Inflammatory macrophage (primary cell): ENCODE measurements at regions not wholly inside any gene's neighbourhood (a gene's known extent, or its start where the extent isn't known, plus 50 kb on each side); places are given as distances from the start of the nearest gene placed in this dataset.
"Not testable (repeated sequence)": the region's sequence is repeated elsewhere in the genome, so short reads cannot be mapped to it uniquely, and the experiment has no call there.

Source experiments
- DNase-seq, 2 donors: peaks; one replicate each; pipeline ENCODE4 v3.0.0-alpha.2; 2020 to 2022

DNA sequence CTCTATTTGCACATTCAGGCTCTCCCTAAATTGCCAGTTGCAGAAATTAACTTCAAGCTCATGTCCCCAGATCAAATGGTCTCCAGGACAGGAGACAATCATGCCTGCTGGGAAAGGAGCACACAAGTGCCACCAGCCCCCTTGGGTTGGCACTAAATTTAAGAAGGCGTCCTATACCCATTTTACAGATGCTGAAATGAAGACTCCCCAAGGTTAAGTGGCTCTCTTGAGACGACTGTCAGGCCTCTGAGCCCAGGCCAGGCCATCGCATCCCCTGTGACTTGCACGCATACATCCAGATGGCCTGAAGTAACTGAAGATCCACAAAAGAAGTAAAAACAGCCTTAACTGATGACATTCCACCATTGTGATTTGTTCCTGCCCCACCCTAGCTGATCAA is 232.5 kb upstream of the FOXF1 start:
- not testable (repeated sequence) for DNase-seq

DNA sequence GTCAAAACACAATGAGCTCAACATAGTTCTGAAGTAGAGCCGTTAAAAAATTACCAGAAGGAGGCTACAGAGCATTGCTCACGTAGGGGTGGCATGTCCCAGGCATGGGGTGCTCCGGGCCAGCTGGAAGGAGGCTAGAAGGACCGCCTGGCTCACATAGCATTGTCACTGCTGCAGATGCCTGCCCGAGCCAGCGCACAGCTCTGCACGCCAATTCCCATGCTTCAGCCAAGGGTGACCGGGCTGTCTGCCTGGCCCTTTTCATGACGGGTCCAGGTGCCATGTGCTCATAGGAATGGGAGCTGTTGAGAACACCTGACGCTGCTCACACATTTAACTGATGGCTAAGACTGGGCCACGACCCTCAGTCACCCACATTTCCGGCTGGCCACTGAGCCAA is 228.9 kb upstream of the FOXF1 start:
- no peak for DNase-seq

DNA sequence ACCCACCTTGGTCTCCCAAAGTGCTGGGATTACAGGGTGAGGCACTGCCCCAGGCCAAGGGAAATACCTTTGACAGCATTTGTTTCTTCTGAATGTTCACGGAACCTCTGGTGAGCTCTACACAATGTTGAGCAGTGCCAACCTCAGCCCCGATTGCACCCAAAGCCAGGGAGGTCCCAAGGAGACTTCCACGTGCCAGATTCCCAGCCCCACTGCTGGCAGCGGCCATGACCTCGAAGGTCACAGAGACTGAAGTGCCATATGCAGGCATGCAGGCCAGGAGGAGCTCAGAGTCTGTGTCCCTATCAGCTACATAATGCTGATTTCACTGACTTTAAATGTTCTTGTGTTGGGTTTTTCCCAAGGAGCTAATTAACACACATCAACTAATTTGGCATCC is 226.4 kb upstream of the FOXF1 start:
- no peak for DNase-seq

DNA sequence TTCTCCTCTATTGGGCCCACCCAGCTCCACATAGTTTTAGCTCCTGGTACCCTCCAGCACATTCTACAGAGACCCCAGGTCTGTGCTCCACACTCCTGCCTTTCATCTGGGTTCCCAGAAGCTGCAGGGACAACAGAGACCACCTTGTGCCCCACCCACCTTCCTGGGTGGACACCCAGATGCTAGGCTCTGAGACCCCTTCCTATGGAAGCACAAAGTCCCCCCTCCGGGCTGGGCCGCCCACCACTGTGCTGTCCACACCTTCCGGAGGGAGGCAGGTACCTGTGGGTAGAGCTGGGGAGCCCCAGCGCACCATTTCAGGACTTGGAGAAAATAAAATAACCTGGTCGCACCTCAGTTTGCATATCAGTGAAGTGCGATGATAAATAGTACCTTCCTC is 224.9 kb upstream of the FOXF1 start:
- DNase-seq = no peak

DNA sequence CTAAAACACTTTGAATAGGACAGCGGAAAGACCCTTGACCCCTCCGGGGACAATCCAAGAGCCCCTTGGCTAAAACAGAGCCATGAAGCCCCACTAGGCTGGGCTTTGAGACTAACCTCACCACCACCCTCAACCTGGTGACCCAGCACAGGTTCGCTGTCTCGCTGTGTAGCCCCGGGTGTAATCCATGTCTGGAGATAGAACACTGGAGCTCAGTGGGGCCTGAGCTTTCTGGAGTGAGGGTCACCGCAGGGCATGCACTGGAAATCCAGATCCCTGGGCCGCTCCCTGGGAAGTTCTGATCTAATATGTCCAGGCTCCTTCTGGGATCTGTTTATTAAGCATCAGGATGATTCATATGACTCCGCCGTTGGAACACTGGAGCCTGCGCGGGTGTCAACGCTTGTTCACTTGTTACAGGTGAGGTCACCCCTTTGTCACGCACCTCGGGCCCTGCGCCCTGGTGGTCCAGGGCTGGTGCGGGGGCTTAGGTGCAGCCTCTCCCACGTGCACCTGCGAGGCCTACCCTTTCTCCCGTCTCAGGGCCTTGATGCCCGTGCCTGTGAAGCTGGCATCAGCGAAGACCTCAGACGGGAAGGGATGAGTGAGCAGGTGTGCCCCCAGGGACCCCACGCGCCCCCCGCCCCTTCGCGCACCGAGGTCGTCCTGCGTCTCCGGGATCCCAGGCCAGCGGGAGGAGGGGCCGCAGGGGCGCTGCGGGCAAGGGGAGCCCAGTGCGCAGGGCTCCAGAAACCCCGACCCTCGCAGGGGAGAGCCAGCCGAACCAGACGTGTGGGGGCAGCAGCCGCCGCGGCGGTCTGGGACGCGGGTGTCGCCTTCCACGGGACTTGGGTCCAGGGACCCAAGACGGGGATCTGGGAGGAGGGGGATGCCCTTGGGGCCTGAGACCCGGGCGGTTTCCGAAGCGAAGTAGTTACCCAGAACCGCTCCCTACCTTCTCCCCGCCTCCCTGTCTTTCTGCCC is 224.1 kb upstream of the FOXF1 start:
- no peak for DNase-seq

DNA sequence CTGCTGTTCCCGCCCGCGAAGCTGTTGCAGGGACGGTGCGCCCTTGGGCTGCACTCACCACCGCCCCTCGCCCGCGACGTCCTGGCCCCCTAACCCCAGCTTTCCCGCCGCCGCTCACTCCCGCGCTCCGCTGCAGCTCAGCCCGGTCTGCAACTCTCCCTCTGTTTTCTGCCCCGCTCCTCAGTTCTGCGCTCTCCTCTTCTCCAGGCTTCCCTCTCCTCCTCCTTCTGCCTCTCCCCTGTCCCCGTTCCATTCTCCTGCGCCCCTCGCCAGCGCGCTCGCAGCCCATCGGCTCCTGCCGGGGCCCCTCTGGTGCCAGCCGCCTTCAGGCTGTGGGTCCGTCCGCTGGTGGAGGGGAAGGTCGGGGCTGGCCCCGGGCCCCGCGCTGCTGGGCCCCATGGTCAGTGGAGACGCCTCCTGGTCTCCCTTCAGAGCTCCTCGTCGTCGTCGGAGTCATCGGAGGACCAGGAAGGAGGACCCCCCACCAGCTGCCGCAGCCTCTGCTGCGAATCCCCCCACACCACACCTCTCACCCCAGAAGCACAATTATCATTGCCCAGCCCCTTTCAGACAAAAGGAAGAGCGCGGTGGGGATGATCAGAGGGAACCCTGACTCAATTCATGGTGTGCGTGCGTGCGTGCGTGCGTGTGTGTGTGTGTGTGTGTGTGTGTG is 223.2 kb upstream of the FOXF1 start:
- no peak for DNase-seq

DNA sequence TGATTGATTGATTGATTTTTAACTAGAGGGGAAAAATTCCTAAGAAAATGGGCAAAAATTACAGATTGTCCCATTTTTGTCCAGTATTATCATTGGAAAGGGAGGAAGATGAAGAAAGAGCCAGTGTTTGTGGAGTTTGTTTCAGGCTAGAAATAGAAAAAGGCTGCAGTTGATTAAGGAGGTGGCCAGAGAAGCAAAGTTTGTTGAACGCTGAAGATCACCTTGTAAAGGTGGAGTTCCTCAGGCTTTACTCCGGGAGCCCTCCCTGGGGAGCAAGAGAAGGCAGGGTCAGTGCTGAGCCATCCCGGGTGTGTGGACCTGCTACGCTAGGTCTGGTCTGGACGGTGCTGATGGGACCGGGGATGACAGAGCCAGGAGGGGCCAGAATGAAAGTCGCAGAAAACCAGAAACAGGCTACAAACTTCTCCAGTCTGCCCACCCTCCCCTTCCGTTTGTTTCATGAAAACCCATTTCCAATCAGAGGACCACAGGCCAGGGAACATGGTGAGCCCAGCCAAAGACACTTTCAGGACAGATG is 222.6 kb upstream of the FOXF1 start:
- no peak for DNase-seq

DNA sequence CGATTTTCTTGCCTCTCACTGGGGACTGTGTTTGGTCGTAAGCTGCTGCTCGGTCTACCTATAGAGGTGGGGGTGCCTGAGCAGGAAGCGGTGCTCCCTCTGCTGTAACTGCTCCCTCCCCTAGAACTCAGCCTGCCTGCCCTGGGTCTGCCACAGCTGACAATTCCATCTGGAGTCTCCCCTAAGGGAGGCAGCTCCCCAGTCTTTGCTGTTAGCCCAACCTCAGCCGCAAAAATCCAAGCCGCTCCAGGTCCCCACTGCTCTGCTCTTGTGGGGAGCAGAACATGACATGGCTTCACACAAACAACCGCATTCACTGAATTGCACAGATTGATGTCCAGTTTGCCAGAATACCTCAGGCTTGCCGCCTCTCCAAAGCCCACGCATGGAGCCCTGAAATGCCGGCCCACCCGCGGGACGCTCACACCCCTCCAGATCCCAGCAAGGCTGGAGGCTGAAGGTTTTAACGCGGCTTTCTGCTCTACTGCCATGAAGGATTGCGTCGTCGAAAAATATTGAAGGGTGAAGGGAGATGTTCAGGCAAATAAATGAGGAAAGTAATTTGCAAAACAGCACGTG is 221.5 kb upstream of the FOXF1 start:
- DNase-seq = no peak

DNA sequence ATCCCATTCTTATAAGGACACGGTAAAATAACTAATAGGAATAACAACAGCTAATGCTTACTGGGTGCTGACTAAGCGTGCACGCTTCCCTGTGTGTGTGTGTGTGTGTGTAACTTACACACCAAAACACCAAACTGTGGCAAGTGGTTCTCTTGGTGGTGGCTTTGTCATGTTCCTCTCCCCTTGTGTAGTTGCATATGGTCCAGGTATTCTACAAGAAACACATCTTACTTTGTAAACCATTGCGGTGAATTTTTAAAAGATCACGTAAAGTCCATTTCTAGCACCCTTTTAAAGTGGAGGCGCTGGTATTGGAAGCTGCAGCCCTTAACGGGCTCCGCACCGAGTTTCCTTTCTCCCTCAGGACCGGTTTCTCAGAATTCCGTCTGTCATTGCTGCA is 221.0 kb upstream of the FOXF1 start:
- no peak for DNase-seq

DNA sequence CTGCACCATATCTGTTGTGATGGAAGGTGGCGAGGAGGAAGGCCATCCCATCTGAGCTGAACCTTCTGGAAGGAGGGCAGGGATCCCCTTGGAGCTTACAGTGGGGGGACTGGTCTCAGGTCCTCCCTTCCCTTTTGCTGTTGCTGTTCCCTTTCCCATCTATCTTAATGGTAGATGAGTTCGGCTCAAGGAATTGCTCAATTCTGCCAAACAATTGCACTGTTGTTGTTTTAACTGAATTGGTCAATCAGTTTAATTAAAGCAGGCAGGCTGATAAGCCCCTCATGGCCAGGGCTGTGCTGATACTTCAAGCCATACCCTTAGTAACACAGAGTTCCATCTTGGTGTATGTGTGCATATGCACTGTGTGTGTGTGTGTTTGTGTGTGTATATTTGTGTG is 220.4 kb upstream of the FOXF1 start:
- DNase-seq = no peak

DNA sequence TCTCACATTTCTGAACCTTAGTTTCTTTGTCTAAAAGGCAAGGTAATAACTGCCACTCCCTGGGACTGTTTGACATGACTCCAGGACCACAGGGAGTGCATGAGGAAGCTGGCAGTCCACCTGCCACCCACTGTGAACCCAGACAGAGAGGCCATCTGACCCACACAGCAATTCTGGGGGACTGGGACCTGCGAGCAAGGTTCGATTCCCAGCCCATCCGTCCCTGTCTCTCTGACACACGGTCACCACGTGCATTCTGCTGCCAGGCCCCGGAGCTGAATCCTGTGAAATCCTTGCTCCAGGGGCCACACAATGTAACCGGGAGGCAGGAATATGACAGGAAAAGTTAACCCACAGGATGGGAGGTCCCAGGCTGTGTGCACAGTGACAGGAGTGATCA is 218.8 kb upstream of the FOXF1 start:
- no peak for DNase-seq

DNA sequence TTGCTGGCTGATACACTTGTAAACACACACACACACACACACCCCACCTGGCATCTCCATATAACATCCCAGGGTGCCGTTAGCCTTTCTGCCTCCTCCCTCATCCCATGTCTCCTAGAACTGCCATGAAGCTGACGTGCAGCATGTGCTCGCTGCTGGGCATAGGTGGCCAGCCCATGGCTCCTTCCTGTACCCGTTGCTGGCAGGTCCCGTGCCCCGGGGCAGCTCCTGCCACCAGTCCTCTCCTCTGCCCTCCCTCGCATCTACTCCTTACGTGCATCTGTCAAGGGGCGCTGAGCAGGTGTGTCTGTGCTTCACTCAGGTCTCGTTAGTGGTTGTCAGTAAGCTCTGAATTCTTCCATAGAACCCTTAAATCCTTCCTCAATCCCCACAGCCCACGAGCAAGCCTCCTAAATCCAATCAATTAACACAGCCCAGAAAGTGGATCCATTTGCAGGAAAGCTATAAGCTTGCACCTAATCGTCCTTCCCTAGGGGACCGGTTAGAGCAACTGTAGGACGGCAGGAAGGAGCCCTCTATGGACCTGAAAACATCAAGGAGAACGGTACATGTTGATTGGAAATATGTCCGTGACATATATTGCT is 218.1 kb upstream of the FOXF1 start:
- no peak for DNase-seq

DNA sequence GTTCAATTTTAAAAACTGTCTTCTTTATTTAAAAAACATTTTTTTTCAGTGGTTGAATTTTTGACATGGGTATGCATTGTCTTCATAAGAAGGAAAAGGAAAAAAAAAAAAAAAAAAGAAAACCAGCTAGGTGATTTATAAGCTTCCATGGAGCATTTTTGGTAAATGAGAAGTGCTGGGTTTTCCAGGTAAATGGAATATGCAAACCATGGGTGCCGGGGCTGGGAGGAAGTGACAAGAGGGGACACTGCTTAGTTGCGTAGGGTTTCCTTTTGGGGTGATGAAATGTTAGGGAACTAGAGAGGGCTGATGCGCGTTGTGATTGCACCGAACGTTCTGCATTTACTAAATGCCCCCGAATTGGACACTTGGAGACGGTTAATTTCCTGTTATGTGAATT is 217.4 kb upstream of the FOXF1 start:
- DNase-seq = no peak

DNA sequence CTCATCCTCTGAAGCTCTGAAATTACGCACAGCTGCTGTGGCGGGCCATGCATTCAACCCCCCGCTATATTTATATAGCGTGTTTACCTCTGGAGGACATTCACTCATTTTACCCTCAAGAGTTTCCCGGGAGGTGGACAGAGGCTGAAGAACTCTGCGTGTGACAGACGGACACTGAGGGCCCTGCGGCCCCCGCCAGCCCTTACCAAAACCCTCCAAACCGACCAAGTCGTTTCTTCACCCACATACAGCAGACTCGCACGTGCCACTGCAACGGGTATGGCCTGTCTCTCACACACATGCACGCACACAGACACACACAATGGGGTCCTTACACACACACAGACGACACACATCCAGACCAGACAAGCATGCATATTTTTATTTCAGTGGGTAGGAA is 216.4 kb upstream of the FOXF1 start:
- no peak for DNase-seq

DNA sequence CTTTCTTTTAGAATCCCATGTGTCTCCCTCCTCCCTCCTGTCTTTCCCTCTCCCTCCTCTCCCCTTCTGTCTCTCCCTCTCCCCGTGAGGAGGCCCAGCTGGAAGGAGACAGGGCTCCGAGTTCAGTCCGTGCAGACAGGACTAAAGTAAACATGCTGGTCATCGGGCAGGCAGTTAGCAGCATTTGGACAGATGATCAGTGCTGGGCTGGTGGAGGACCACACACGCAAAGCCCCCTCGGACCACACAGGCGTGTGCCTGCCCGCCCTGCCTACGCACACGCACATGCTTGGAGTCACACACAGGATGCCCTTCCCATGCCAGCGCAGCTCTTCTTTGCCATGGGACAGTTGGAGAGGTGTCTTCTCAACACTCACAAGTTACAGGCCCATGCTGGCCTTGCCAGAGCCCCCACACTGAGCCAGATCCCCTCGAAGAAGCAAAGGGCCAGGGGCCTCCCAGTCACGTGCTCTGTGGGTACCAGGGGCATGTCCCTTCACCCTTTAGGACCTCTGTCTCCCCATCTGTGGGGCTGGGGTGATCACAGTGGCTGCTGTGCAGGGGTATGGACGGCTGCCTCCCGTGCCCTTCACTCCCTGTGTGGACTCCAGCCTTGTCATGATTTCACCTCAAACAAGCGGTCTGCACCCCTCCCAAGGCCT is 215.7 kb upstream of the FOXF1 start:
- no peak for DNase-seq

DNA sequence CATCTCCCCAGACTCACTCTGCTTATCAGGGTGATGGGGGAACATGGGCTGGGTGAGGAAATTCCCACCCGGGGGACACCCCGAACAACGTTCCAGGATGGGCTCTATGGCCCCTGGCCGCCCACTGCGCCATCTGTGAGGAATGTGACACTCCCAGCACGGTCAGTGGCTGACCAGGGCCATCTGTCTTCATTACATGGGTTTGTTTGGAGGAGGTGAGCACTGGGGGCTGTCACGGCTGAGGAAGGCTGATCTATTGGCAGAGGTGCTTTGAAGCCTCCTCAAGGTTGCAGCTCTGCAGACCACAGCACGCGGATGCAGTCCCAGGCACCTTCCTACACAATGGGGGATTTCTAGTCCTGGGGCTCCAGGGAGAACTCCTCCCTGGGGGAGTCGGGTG is 214.1 kb upstream of the FOXF1 start:
- DNase-seq = no peak

DNA sequence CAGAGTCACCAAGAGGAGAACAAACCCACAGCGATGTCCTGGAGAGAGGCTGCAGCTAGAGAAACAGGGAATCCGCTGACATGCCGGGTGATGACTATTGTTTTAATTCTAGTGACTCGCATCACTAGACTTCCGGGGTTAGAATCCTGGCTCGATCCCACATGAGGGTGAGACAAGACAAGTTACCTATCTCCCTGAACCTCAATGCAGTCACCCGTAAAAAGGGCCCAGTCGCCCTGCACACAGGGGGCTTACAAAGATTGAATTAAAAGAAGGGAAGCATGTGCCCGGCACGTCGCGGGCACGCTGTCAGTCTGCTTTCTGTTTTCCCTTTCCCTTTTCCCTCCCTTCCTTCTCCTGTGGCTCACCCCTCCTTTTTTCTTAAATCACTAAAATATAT is 212.9 kb upstream of the FOXF1 start:
- no peak for DNase-seq

DNA sequence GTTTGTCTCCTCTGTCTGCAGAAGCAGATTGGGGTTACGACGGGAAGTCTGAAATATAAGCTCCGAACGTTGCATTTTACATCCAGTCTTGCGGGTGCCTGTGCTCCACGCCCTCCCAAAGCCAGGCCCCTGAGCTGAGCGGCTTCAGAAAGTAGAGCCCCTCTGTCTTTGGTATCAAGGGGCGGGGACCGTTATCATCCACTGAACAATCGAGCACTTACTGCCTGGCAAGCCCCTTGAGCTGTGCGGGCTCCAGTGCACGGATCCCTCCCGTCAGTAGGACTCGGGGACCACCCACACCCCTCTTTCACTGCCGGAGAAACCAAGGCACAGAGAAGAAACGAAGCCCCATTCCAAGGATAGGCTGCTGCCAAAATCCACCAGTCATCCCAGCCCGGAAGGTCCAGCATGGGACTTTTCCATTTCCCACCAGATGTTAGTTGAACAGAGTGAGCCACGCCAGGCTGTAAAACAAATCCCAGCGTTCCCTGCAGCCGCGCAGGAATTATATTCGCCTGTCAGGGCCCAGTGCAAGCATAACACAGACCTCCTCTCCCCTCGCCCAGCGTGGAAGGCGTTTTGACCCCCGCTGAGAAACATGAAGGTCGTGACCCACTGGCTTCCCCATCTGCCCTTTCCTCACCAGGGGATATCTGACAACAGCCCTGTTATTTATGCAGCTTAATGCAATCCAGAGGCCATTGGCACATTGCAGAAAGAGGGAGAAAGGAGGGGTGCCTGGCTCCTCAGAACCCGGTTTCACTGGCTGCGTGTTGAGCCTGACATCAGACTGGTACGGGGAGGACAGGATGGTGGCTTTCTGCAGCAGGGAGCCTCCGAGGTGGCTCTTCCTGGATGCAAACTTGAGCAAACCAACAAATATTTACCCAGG is 212.2 kb upstream of the FOXF1 start:
- DNase-seq = no peak

DNA sequence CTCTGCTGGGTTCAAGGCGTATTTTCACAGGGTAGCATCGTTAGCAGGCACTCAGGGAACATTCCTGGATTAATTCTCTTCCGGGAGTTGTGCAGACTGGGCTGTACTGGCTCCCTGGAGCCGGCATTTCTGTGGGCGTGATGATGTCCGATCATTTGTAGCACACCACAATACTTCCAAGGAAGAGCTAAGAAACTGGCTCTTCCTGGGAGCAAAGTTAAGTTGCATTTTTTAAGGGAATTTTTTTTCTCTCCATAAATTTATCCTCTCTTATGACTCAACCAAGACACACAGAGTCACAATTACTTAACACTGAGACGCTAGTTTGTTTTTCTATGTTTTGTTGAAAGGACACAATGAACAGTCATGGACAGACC is 211.6 kb upstream of the FOXF1 start:
- no peak for DNase-seq

DNA sequence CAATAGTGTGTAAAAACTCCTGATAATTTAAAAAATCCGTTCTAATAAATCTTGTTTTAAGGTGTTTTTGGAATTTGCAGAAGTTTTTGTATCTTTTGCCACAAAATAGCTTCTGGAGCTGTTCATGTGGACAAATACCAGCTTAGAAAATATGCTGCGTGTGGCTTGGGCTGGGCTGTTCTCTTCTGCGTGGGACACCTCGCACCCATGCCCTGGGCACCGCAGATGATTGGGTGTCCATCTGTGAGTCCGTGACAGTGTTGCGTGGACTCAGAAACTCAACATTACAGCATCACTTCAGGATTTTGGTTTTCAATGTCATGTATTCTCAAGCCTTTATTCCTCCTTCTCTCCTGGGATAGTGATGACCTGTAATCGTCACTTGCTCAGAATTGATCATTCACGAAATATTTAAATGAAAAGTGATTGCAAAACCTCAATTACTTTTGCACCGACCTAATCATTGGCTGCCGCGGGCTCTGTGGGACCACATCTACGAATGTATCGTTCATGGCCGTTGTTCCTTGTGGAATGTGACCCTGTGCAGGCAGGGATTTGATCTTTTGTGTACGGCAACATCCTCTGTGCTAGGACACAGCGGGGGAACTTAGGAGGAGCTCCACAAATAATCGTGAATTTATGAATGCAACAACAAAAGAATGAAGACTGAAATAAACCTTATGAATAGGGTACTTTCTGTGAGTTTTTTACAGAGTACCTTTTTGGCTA is 210.3 kb upstream of the FOXF1 start:
- no peak for DNase-seq
